ENCODE measurements at regions not wholly inside any gene's neighbourhood (a gene's known extent, or its start where the extent isn't known, plus 50 kb on each side); places are given as distances from the start of the nearest gene placed in this dataset.

DNA sequence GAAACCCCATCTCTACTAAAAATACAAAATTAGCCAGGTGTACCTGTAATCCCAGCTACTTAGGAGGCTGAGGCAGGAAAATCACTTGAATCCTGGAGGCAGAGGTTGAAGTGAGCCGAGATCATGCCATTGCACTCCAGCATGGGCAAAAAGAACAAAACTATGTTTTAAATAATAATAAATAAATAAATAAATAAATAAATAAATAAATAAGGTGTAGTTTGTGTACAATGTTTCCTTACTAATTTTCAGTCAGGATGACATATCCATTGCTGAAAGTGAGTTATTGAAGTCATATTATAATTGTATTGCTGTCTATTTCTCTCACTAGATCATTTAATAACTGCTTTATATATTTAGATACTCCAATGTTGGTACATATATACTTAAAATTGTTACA lies 581.5 kb upstream of the DAB2 start:
- DNase-seq (ENCODE audit: low read depth) = no peak
- in situ Hi-C loops (cut with HindIII; ENCODE audit: low pct_unique_long_range_greater_than_20kb, low sequenced_read_pairs) = no loop called here

DNA sequence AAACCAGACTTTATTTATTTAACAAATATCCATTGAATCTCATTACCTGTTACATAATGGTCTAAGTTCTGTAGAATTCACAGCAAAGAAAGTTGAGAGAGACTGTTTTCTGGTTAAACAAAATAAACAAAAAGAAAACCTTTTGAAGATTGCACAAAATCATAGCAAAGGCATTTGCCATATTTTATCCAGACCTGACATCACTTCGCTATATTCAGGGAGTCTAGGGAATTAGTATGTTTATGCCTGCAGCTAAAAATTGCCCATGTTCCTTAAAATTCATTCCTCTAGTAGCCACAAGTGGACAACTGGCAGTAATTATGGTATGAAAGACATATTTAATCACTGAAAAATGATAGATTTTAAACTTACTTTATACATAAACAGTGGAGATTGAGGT lies 577.0 kb upstream of the DAB2 start:
- in situ Hi-C loops (cut with HindIII; ENCODE audit: low pct_unique_long_range_greater_than_20kb, low sequenced_read_pairs) = no loop called here
- DNase-seq (ENCODE audit: low read depth) = no peak

DNA sequence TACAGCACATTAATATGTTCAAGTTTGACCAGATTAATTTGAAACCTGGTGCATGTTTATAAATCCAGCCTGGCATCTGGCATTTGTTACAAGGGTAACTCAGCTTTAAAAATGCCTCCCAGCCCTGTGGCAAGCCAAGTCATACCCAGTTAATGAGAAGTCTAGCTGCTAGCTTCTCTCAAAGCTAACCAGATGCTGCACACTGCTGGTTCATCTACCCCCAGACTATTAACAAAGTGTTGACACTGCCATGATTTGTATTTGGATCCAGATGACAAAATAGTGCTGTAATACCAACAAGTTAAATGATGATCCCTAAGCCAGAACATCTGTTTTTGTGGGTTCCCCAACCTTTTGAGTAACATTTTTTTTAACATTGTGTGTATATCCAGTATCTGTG lies 573.7 kb upstream of the DAB2 start:
- no peak for DNase-seq (ENCODE audit: low read depth)
- in situ Hi-C loops (cut with HindIII; ENCODE audit: low pct_unique_long_range_greater_than_20kb, low sequenced_read_pairs) = no loop called here

DNA sequence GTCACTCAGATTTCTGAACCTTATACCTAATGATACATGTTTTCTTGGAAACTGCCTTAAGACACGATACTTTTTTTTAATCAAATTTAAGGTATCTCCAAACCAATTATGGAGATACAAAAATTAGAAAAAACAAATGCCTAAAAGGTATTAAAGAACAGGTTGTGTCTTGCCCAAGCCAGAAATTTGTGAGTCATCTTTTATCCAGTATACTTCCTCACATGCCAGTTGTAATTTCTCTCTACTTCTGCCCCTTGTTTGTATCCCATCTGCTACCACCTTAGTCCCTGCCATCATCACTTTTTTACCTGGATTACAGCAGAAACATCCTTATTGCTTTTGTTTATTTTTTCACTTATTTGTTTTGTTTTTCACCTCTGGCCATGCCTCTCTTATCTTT lies 571.2 kb upstream of the DAB2 start:
- DNase-seq (ENCODE audit: low read depth) = no peak
- in situ Hi-C loops (cut with HindIII; ENCODE audit: low pct_unique_long_range_greater_than_20kb, low sequenced_read_pairs) = no loop called here

DNA sequence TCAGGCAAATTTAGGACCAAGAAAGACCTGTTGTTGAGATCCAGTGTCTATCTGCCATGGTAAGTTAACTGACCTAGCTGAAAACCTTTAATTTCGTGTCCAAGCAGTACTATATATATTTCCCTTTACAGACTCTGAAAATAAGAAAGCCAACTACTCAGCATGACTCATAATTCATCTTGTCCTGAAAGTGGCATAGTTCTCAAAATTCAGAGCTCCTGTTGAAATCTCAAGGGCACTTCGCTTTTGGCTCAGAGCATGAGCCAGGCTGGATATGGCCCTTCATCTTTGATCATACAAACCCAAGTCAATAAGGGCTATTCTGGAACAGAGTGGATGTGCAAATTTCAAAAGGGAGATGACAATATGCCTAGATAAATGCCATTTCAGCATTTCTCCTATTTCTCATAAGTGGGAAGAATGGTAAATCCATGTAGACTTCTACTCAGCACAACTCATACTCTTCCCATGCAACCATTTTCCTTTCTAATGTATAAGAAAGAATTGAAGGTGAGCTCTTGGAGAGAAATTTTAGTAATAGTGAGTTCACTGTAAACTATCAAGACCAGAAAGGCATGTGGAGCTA lies 567.9 kb upstream of the DAB2 start:
- in situ Hi-C loops (cut with HindIII; ENCODE audit: low pct_unique_long_range_greater_than_20kb, low sequenced_read_pairs) = no loop called here
- DNase-seq (ENCODE audit: low read depth) = no peak

DNA sequence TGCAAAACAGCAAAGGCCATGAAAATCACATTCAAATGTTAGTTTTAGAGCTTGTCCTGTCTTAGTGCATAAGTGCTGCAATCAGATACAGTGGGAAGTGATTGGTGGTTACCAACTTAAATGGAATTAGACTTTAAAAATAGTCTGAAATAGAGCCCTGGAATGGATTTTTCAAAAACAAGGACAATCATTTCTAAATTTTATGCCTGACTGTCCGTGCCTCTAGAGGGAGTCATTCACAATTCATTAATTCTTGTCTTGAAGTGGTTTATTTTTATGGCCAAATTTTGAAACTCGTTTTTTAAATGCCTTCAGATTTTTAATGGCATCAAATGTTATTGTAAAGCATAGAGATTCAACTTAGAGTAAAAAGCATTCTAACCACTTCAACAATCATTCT lies 561.8 kb upstream of the DAB2 start:
- in situ Hi-C loops (cut with HindIII; ENCODE audit: low pct_unique_long_range_greater_than_20kb, low sequenced_read_pairs) = no loop called here
- no peak for DNase-seq (ENCODE audit: low read depth)

DNA sequence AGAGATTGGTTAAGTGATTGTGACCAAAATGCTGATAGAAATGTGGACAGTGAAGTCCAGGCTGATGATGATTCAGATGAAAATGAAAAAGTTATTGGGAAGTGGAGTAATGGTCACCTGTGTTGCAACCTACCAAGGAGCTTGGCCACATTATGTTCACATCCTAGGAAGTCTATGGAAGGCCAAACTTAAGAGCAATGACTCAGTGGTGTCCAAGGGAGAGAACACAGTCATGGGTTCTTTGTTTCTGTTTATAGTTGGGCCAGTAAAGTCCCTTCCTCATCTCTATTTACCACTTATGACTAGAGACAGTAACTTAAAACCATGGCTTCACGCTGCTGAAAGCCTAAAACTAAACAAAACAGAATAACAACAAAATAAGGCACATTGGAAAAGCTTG lies 555.3 kb upstream of the DAB2 start:
- DNase-seq (ENCODE audit: low read depth) = no peak
- in situ Hi-C loops (cut with HindIII; ENCODE audit: low pct_unique_long_range_greater_than_20kb, low sequenced_read_pairs) = no loop called here

DNA sequence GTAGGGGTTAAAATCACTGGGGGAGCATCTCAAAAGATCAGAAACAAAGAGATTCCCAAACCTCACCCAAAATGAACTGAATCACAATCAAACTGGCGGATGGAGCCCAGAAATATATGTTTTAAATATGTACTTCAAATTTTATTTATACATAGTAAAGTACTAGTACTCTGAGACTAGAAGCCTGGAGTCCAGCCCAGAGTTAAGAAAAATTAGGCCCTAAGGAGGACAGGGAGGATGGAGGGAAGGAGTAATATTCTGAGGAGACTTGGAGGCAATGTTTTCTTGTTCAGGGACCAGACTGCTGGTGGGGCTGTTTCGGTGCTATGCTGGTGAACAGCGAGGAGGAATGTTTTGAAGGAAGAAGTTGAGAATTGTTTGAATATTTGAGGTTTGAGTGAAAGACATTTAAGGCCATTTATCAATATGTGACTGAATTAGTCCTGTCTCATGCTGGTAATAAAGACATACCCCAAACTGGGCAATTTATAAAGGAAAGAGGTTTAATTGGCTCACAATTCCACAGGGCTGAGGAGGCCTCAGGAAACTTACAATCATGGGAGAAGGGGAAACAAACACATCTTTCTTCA lies 552.4 kb upstream of the DAB2 start:
- no peak for DNase-seq (ENCODE audit: low read depth)
- in situ Hi-C loops (cut with HindIII; ENCODE audit: low pct_unique_long_range_greater_than_20kb, low sequenced_read_pairs) = no loop called here

DNA sequence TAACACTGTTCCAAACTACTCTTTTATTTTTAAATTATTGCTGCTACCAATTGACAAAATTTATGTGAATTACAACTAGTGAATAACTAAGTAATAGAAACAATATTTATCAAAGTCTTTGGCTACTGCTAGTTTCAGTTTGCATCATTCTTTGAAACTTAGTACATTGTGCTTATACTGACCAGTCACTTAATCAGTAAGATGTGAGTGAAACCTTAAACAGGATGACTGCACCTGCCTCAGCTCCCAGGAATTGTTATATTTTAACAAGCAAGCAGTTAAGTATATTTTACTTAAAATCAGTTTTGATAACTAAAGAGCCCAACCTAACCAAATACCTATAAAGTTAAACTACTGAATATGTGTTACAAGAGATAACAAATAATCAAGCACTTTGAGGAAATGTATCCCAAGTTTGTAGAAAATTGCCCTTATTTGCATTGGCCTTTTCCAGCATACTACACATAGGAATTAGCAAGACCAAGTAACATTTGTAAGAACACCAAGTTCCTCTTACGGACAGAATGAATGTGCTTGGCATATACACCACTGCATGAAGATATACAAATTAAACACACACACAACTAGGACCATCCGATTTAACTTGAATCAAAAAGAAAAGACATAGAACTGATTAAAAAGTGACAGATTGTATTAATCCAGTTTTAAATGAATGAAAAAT lies 545.5 kb upstream of the DAB2 start:
- in situ Hi-C loops (cut with HindIII; ENCODE audit: low pct_unique_long_range_greater_than_20kb, low sequenced_read_pairs) = no loop called here
- DNase-seq (ENCODE audit: low read depth) = no peak

DNA sequence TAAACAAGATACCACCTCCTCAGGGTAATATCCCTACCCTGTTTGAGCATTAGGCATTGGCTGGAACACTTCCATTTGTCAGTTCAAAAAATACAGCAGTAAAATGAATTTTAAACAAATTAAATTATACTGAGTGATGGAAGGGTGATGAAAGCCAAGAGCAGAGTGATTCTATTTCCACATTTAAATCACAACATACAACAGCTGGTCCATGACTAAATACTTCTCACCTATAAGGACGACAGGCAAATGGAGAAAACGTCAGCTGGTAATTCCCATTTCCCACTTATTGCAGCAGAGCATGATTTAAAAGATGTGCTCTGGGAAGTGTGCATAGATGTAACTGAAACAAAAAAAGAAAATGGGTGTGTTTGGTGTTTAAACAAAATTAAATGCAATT lies 543.6 kb upstream of the DAB2 start:
- DNase-seq (ENCODE audit: low read depth) = no peak
- in situ Hi-C loops (cut with HindIII; ENCODE audit: low pct_unique_long_range_greater_than_20kb, low sequenced_read_pairs) = no loop called here

DNA sequence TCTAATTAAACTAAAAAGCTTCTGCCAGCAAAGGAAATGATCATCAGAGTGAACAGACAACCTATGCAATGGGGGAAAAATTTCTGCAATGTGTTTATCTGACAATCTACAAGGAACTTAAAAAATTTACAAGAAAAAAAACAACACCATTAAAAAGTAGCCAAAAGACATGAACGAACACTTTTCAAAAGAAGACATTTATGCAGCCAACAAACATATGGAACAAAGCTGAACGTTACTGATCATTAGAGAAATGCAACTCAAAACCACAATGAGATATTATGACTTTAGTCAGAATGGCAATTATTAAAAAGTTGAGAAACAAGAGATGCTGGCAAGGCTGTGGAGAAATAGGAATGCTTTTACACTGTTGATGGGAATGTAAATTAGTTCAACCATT lies 530.4 kb upstream of the DAB2 start:
- in situ Hi-C loops (cut with HindIII; ENCODE audit: low pct_unique_long_range_greater_than_20kb, low sequenced_read_pairs) = no loop called here
- DNase-seq (ENCODE audit: low read depth) = no peak

DNA sequence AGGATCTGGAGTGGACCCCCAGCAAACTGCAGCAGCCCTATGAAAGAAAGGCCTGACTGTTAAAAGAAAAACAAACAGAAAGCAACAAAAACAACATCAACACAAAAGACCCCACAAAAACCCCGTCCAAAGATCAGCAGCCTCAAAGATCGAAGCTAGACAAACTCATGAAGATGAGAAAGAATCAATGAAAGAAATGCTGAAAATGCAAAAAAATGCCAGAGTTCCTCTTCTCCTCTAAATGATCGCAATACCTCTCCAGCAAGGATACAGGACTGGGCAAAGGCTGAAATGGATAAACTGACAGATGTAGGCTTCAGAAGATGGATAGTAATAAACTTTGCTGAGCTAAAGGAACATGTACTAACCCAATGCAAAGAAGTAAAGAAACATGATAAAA lies 526.3 kb upstream of the DAB2 start:
- in situ Hi-C loops (cut with HindIII; ENCODE audit: low pct_unique_long_range_greater_than_20kb, low sequenced_read_pairs) = no loop called here
- no peak for DNase-seq (ENCODE audit: low read depth)

DNA sequence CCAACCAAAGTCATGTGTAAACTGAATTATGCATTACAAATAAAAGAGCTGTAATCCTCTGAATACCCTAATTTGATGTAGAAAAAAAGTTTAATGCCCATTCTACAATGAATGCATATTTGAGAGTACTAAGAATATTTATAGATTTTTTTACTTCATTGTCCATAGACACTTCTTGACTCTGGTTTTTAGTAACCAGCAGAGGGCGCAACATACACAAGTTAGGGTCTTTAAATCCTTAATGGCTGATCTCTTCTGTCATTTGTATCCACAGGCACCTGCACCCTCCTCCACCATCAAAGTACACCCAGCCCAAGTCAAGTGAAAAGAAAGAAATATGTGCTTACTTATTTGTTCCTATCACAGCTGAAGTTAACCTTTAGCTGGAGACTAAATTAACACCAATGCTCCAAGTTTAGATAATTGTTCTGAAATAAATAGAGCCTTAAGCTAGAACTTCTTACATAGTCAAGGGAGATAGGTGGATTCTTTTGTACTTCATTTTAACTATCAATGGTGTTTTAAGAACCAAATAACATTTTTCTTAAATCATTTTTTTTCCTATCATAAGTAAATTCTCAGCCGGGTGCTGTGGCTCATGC lies 524.2 kb upstream of the DAB2 start:
- in situ Hi-C loops (cut with HindIII; ENCODE audit: low pct_unique_long_range_greater_than_20kb, low sequenced_read_pairs) = no loop called here

DNA sequence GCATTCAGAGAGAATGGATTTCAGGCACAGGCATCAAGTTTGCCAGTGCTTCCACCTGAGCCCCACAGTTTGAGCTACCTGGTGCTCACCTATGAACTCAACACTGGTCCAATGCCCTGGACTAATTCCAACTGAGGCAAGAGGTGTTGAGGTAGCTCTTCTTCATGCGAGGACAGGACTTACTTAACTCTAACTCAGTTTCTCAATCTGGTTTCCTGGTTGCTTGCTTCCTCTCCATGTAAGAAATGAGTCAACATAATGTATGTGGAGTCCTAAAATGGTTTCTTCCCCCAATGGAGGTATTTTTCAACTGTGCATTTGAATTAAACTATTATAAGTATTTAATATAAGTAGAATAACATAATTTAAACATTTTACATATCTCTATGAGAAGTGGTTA lies 523.6 kb upstream of the DAB2 start:
- DNase-seq (ENCODE audit: low read depth) = no peak
- in situ Hi-C loops (cut with HindIII; ENCODE audit: low pct_unique_long_range_greater_than_20kb, low sequenced_read_pairs) = no loop called here

More for the DNA sequence above, 524.2 kb upstream of the DAB2 start:
- peak; percentile 46 for DNase-seq (ENCODE audit: low read depth)

DNA sequence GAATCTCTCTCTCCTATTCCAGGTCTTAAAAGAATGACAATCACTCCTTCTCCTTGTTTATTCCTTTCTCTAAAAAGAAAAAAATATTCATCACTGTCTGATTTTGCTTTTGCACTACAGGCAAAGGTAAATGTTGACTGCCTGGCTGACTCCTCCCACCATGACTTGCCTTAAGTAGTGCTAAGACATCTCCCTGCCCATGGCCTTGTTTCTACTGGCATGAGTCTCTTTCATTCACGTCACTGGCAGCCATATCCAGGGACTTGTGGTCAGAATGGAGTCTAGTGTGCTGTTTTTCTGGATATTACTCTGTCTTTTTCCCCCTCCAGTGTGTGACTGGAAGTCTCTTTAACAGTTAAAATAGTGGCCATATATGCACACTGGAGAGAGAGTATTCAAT lies 522.9 kb upstream of the DAB2 start:
- in situ Hi-C loops (cut with HindIII; ENCODE audit: low pct_unique_long_range_greater_than_20kb, low sequenced_read_pairs) = no loop called here
- DNase-seq (ENCODE audit: low read depth) = no peak

DNA sequence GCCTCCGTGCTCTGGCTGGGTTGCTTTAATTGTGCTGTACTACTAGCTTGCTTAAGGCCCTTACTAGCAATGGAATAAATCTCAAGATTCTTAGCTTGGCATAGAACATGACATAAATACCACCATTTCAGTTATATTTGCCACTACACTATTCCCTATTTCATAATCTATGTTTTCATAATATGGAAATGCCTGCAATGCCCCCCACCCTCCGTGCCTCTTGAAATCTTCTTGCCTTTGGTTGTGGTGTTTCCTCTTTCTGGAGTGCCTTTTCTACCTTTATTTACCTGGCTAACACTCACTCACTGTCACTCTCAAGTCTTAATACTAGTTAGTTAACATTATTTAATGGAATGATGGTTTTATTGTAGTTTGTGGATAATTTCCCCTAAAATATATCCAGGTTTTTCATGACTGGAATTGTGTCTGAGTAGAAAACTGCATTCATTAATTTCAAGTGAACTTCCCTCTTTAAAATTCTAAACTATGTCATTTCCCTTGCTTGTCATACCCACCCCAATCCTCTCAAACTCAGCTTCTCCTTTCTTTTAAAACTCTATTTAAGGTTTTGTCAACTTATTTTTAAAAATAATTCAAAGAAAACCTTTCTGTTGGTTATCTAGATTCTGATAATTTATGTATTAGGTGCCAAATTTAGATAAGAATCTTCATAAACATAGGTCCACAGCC lies 521.7 kb upstream of the DAB2 start:
- no peak for DNase-seq (ENCODE audit: low read depth)
- in situ Hi-C loops (cut with HindIII; ENCODE audit: low pct_unique_long_range_greater_than_20kb, low sequenced_read_pairs) = no loop called here

DNA sequence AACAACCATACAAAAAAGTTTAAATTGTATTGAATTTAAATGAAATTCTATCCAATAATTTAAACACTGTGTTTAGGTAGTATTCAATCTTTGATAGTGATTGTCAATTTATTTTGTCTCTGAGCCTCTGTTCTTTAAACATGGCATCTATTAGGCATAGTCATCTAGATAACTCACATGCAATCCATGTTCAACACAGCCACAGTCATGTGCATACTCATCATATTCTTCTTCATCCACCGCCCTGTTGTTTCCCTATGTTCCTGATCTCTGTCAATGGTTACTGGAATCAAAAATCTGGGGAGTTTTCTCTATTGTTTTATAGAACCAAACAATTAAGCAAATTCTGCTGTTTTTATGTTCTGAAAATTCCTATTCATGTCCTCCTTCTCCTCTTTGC lies 521.1 kb upstream of the DAB2 start:
- in situ Hi-C loops (cut with HindIII; ENCODE audit: low pct_unique_long_range_greater_than_20kb, low sequenced_read_pairs) = no loop called here

DNA sequence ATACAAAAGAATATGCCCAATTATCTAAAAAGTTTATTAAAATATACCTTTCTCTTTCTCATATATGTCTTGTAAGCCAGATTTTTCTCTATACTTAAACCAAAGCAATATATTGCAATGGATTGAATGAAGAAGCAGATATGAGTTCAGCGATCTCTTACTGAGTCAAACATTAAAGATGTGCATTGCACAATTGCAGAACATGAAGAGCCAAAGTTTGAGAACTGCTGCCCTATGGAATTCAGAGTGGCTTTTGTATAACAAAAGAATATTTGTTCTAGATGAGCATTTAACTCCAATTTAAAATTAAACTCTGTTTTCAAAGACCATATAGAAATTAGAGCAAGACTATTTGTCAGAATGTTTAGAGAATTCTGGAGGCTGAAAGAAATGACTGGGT lies 519.0 kb upstream of the DAB2 start:
- in situ Hi-C loops (cut with HindIII; ENCODE audit: low pct_unique_long_range_greater_than_20kb, low sequenced_read_pairs) = no loop called here
- no peak for DNase-seq (ENCODE audit: low read depth)

More for the DNA sequence above, 521.1 kb upstream of the DAB2 start:
- no peak for DNase-seq (ENCODE audit: low read depth)

DNA sequence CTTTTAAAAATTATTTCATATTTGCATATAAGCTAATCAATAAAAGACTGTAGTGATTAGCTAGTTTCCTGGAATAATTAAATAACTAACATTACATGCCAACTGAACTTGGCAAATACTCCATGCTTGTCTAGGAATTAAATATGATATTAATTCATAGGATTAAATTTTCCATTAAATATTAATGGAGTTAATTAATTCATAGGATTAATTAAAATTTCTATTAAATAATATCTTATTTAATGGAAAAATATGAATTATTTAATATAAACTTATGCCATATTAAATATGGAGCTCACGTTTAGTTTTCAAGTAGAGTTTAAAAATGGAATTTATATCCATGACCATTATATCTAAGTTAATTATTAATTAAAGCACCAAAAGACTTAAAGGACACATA lies 517.8 kb upstream of the DAB2 start:
- DNase-seq (ENCODE audit: low read depth) = no peak
- in situ Hi-C loops (cut with HindIII; ENCODE audit: low pct_unique_long_range_greater_than_20kb, low sequenced_read_pairs) = no loop called here
